ENCODE measurements at regions not wholly inside any gene's neighbourhood (a gene's known extent, or its start where the extent isn't known, plus 50 kb on each side); places are given as distances from the start of the nearest gene placed in this dataset.

- TF ChIP-seq ZNF462 (CRISPR knock-in tag; IDR thresholded peaks at IDR 0.05) (no peak), ETS1 (IDR thresholded peaks at IDR 0.05) (no peak), ZNF114 (CRISPR knock-in tag; IDR thresholded peaks at IDR 0.05) (no peak), POLR2AphosphoS5 (IDR thresholded peaks at IDR 0.05; ENCODE audit: low read depth) (no peak), JUNB (IDR thresholded peaks at IDR 0.05; ENCODE audit: unreplicated experiment) (no peak), EZH2 (IDR thresholded peaks at IDR 0.05; ENCODE audit: low read depth, unreplicated experiment) (no peak), CTCF (conservative IDR thresholded peaks at IDR 0.05; ENCODE audit: low read depth in 2 of 2) (no peak), ZNF331 (CRISPR knock-in tag; IDR thresholded peaks at IDR 0.05; ENCODE audit: low read depth) (no peak)
Measured at GRCh38 chr9:91086657-91087461, 274.9 kb downstream of the AUH start (continued).
